ENCODE measurements at regions not wholly inside any gene's neighbourhood (a gene's known extent, or its start where the extent isn't known, plus 50 kb on each side); places are given as distances from the start of the nearest gene placed in this dataset.
A peak's percentile ranks its signal among the peaks of the same experiment; 100 is the strongest.

- Histone ChIP-seq H3K9me3 (no peaks in the 10 kb centered on the region), H3K4me3 (no peak overlapping the region), H3K36me3 (no peaks in the 10 kb centered on the region), H3K27me3 (no peaks in the 10 kb centered on the region)
- DNase-seq: no peak
These were observed 343.0 kb downstream of the NYAP2 start for GRCh38 chr2:225742487-225742886.

- H3K36me3 ChIP-seq: no peaks in the 10 kb centered on the region
- H3K27me3 ChIP-seq: no peaks in the 10 kb centered on the region
- no peak for DNase-seq
- H3K4me3 ChIP-seq: no peak overlapping the region
- no peaks in the 10 kb centered on the region for H3K9me3 ChIP-seq
These were observed 340.6 kb downstream of the NYAP2 start for GRCh38 chr2:225740086-225740485.

- no peak for DNase-seq
- Histone ChIP-seq H3K9me3 (no peaks in the 10 kb centered on the region), H3K27me3 (no peaks in the 10 kb centered on the region), H3K36me3 (no peaks in the 10 kb centered on the region), H3K4me3 (no peak overlapping the region)
These were observed 339.8 kb downstream of the NYAP2 start for GRCh38 chr2:225739328-225739727.

- DNase-seq: no peak
- Histone ChIP-seq H3K36me3 (no peaks in the 10 kb centered on the region), H3K27me3 (no peaks in the 10 kb centered on the region), H3K9me3 (no peaks in the 10 kb centered on the region), H3K4me3 (no peak overlapping the region)
These were observed 339.2 kb downstream of the NYAP2 start for GRCh38 chr2:225738735-225739134.

GRCh38 chr2:225737556-225737955 lies 338.0 kb downstream of the NYAP2 start:
- H3K4me3 ChIP-seq: no peak overlapping the region
- H3K9me3 ChIP-seq: no peaks in the 10 kb centered on the region
- peak; percentile 57 for DNase-seq
- H3K36me3 ChIP-seq: no peaks in the 10 kb centered on the region
- H3K27me3 ChIP-seq: no peaks in the 10 kb centered on the region

GRCh38 chr2:225735844-225736243 lies 336.3 kb downstream of the NYAP2 start:
- H3K36me3 ChIP-seq: no peaks in the 10 kb centered on the region
- no peaks in the 10 kb centered on the region for H3K9me3 ChIP-seq
- peak; percentile 43 for DNase-seq
- H3K4me3 ChIP-seq: no peak overlapping the region
- H3K27me3 ChIP-seq: no peaks in the 10 kb centered on the region

- H3K4me3 ChIP-seq: no peak overlapping the region
- no peaks in the 10 kb centered on the region for H3K36me3 ChIP-seq
- H3K27me3 ChIP-seq: no peaks in the 10 kb centered on the region
- DNase-seq: no peak
- H3K9me3 ChIP-seq: no peaks in the 10 kb centered on the region
These were observed 326.2 kb downstream of the NYAP2 start for GRCh38 chr2:225725726-225726125.

Measured in MG63 (cell line).